Skin of body (tissue), 1 donor: ENCODE measurements at regions not wholly inside any gene's neighbourhood (a gene's known extent, or its start where the extent isn't known, plus 50 kb on each side); places are given as distances from the start of the nearest gene placed in this dataset.

Source experiments
- DNase-seq: peaks from one replicate; lab custom pipeline; 2025; lab: John Stamatoyannopoulos, UW

- no peak for DNase-seq
Observed at GRCh38 chr5:31049461-31049860, 144.0 kb upstream of the CDH6 start.

DNA sequence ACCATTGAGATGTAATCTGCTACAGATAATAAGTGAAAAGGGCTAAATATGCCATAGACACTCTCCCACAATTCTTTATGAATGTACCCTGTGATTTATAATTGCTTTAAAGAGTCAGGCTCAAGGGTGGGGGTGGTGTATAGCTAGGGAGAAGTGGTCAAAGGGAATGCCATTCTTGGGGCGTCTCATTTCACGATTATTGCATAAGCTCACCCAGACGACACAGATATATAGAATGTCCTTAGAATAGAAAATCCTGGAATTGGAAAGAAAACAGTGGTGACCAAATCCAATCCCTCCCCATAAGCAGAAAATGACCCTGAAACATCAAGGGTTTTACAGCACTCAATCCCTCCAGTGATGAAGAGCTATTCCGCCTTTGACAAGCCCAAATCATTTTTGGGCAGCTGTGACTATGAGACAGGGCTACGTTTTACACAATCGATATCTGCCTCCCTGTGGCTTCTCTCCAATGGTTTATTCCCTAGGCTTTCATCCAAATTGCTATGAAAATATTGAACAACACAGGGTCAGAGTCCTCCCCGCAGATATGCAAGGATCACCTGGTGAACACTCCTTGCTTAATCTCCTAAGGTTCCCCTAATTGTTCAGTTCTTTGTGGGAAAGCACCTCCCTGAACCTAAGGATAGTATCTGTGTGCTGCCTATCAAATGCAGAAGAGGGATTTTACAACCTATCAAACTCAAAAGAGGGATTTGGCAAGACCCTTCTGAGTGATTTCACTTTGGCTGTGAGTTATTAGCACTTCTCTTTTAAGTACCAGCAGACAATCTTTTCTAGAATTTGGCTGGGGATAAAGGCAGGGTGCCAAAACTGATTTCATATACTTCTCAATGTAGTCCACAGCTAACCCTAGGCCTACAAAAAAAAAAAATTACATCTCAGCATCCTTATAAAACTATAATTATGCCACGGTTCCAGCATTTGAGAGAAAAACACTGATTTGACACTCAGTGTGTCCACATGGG lies 144.9 kb upstream of the CDH6 start:
- peak; percentile 77 for DNase-seq

DNA sequence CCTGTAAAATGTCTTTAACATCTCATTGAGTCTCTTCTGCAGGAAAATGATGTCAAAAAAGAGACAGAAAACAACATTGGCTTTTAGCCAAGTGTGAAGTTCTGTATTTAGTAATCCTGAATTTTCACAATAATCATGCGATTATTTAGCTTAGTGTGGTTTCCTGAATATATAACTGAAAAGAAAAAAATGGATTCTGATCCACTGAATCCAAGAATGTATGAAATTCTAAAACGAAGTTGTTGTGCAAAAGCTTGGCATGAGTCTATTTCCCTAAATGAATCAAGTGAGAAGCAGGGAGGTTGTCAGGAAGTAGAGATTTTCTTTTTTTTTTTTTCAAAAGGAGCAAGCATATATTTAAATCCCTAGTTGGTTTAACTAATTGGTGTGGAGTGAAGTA lies 145.9 kb upstream of the CDH6 start:
- DNase-seq, result no peak

GRCh38 chr5:31047007-31047406 lies 146.5 kb upstream of the CDH6 start:
- no peak for DNase-seq

- DNase-seq, result no peak
Observed at GRCh38 chr5:31036411-31036810, 157.1 kb upstream of the CDH6 start.

DNA sequence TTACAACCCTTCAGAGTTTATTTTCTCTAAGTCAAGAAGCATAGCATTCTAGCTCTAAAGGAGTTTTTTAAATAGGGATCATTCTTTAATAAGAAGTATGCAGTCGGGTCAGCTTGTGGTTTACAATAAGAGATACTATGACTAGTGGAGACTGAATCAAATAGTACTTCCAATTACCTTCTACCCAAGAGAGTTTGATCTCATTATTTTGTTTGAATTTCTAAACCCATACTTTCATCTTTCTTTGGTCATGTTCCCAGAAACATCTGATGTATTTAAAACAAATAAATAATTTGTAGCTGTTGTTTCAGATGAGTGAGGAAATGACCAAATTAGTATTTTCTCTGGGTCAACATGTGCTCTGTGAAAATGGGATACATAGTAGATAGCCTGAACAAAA lies 160.2 kb upstream of the CDH6 start:
- no peak for DNase-seq

DNA sequence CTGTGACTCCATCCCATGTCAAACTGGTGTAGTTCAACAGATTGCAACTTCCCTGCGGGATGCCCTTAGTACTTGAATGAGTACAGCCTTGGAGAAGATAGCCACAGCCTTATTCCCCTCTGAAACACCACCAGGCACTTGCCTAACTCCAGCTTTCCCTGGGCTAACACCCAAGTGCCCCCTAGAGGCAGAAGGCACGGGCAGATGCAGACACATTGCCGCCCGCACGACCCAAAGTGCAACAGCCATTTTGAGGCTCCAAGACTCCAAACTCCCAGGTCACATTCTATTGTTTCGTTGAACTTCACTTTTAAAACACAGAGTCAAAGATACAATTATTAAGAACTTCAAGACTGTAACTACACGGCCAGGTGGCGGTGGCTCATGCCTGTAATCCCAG lies 163.6 kb upstream of the CDH6 start:
- DNase-seq, result no peak

DNA sequence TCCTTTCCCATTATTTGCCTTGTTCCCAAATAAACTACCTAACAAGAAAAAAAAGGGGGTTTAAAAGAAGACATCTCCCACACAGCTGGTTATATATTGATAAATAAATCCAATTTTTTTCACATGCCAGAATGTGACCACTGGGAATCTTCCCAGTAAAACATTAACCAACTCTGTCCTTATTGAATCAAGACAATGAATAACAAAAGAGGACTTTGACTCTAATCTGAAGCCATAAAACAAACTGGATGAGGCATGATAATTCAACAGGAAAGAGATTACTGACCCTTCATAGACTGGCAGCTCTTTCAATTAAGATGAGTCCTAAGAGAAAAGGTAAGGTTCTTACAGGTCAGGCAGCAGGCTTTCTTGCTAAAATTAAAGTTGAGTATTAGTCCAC lies 165.8 kb upstream of the CDH6 start:
- no peak for DNase-seq

DNA sequence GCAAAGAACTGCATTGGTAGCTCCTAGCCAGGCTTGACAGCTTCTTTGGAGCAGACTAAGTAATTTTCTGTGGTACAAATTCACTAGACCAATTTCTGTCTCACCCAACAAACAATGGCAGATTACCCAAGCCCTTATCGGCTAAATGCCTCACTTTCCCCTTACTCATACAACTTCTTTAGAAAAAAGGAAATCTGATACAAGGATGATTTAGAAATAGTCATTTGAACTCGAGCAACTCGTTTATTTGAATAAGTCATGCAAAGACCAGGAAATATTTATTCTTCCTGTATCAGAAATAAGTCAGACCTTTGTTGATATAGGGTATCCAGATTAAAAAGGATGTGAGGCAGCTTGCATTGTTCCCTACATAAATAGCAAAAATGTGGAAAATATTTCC lies 170.4 kb upstream of the CDH6 start:
- no peak for DNase-seq

DNA sequence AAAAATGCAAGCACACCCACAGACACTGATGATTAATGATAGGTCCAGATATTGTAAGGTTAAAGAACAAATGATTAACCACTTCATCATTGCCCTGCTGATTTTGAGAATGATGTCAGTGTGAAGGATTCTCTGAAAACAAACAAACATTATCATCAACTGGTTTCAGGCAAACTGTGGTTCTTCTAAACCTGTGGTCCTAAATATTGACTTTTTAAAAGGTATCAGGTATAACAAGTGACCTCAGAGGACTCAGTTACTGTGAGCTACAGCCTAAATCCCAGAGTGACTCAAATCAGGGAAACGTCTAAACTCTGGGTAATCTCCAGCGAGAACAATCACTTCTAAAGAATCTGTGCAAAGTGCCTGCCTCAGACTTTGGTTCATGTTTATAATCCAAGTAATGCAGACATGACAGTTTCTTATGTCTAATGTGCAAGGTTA lies 172.3 kb upstream of the CDH6 start:
- no peak for DNase-seq

DNA sequence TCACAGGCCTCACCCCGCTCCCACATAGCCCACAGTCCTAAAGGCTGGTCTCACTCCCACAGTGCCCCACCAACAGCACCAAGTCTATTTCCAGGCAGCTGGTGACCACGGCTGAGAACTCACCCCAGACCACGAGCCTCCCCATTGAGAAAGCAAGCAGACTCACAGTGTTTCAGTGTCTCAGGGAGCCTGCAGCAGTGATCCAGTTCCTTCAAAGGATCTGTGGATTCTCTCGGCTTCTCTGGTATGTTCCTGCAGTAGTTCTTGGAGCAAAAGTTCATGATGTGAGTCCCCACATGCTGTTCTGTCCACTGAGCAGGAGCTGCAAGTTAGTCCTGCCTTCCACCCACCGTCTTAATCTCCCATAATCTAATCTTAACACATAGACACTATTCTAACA lies 185.3 kb upstream of the CDH6 start:
- no peak for DNase-seq

GRCh38 chr5:31007672-31008071 lies 185.8 kb upstream of the CDH6 start:
- DNase-seq, result no peak

DNA sequence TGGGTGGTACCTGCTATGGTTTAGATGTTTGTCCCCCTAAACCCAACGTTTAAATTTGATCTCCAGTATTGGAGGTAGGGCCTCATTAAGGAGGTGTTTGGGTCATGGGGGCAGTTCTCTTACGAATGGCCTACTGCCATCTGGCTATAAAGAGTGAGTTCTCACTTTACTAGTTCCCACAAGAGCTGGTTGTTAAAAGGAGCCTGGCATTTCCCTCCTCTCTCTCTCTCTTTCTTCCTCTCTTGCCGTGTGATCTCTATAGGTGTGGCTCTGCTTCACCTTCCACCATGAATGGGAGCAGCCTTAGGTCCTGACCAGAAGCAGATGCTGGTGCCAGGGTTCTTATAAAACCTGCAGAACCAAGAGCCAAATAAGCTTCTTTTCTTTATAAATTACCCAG lies 193.2 kb upstream of the CDH6 start:
- DNase-seq, result no peak

- no peak for DNase-seq
Observed at GRCh38 chr5:30997681-30998080, 195.8 kb upstream of the CDH6 start.

- no peak for DNase-seq
Observed at GRCh38 chr5:30994902-30995301, 198.6 kb upstream of the CDH6 start.

DNA sequence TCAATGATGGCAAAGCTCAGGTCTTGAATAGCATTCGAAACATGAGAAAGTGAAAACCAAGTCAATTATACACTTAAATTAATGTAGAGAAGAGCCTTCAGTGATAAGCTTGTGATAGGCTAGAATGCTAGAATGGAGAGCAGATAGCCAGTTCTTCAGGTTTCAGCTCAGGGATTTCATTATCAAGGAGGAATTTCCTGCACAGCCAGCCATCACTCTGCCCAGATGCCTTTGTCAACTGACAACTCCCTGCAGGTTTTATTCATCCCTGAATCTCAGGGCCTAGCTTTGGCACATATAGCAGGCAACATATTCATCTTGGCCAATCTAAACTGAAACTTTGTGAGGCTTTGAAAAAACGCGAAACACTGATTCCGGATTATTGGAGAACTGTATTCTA lies 199.3 kb upstream of the CDH6 start:
- no peak for DNase-seq

DNA sequence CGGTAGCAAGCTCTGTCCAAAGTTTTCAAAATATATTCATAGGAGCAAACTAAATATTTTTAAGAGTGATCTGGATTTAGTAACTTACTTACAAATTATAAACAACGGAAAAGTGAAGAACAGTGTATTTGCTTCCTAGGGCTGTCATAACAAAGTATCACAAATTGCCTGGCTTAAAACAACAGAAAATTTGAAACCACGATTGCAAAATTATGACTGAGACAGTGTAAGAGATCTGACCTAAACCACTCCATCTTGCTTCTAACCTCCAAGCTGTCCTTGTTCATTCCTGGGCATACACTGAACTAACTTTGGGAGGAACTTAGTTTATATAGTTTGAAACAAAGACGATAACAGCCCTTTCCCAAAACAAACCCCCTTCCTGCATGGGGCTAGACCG lies 202.0 kb upstream of the CDH6 start:
- no peak for DNase-seq

GRCh38 chr5:30981576-30981975 lies 211.9 kb upstream of the CDH6 start:
- DNase-seq, result no peak

DNA sequence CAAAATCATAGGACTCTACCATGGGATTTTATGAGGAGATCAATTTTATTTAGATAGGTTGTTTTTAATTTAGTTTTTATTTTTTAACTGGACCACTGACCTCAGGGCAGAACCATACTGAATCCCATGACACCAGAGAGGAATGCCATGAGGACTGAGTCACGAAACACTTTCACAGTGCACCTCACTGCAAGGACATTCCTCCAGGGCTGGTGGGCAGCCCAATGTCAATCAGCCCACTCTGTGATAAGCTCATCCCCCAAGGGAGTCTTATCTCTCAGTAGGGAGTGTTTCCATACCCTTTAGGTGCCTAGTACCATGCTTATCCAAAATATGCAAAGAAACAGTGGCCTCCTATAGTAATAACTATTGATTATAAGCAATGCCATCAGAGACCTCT lies 224.5 kb upstream of the CDH6 start:
- DNase-seq, result no peak

- DNase-seq, result no peak
Observed at GRCh38 chr5:30960036-30960435, 233.4 kb upstream of the CDH6 start.

DNA sequence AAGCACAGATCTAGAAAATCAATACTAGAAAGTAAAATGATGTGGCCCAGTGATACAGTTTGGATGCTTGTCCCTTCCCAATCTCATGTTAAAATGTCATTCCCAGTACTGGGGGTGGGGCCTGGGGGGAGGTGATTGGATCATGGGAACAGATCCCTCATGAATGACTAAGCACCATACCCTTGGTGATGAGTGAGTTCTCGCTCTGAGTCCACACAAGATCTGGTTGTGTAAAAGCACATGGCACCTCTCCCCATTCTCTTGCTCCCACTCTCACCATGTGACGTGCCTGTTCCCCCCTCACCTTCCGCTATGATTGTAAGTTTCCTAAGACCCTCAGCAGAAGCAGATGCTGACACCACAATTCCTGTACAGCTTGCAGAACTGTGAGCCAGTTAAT lies 234.2 kb upstream of the CDH6 start:
- DNase-seq, result no peak

DNA sequence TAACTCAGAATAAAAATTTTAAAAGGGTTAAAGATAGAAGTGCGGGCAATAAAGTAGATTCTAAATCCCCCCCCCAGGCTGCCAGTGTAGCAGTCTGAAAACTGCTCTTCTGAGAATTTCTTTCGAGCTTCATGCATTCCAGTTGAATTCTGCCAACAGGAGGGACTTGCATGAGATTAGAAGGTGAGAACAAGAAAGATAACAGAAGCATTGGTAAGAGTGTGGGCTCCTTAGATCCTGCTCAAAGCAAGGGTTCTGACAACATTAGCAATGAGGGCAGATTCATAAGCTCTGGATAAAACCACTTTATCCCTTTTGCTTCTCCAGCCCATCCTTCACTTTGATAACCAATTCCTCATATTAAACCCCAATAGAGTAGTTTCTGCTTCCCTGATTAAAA lies 235.9 kb upstream of the CDH6 start:
- no peak for DNase-seq

DNA sequence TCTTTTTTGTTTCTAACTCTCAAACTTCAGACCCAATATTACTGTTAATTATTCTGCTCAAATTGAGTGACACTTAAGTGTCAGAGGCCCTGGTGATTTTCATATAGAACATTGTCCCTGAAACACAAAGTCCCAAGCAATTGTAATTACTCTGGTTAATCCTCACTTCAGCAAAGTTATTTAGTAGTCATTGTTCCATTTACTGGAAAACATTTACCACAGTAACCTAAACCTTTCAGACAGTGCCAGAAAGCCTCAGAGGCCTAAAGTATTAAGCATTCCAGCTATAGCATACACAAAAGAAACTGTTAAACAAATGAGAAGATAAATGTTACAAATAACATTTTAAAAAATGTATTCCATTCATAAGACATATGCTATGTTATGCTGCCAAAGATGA lies 237.2 kb upstream of the CDH6 start:
- DNase-seq, result no peak
